Bronchial epithelial cell (primary cell): ENCODE measurements at regions not wholly inside any gene's neighbourhood (a gene's known extent, or its start where the extent isn't known, plus 50 kb on each side); places are given as distances from the start of the nearest gene placed in this dataset.

Experiments
- DNase-seq: peaks from one replicate; pipeline ENCODE4 v3.0.0-alpha.2; 2010; ENCODE audit warnings: low read depth
- FAIRE-seq: peaks from 2 replicates; lab custom pipeline; 2011; peaks lifted over from hg19 to GRCh38; lab: Jason Lieb, UNC
- H3K27me3 ChIP-seq: 2 replicates; pipeline ENCODE4 v1.5.1; 2011; ENCODE audit warnings: low read length; ENCODE audit not compliant: control insufficient read depth, insufficient read depth
- H3K36me3 ChIP-seq: 2 replicates; pipeline ENCODE4 v1.5.1; 2011; ENCODE audit warnings: low read length; ENCODE audit not compliant: control insufficient read depth, insufficient read depth
- H3K4me3 ChIP-seq: 2 replicates; pipeline ENCODE4 v1.5.1; 2011; ENCODE audit warnings: mild to moderate bottlenecking, low read depth, low read length, control low read depth
- CTCF ChIP-seq: IDR thresholded peaks from 2 replicates; pipeline ENCODE4 v1.5.1; 2011; ENCODE audit warnings: mild to moderate bottlenecking, moderate library complexity, low read length, control low read depth, inconsistent platforms; ENCODE audit not compliant: insufficient read depth, severe bottlenecking

GRCh38 chr9:115733318-115734110 is 420.1 kb upstream of the PAPPA start:
- FAIRE-seq (no peak), DNase-seq (no peak)
- no peaks in the 10 kb centered on the region for H3K27me3 ChIP-seq
- no peak overlapping the region for H3K4me3 ChIP-seq
- H3K36me3 ChIP-seq: no peaks in the 10 kb centered on the region
- no peak for TF ChIP-seq CTCF

- FAIRE-seq (no peak), DNase-seq (peak; percentile 44)
- no peaks in the 10 kb centered on the region for H3K36me3 ChIP-seq
- no peaks in the 10 kb centered on the region for H3K27me3 ChIP-seq
- no peak overlapping the region for H3K4me3 ChIP-seq
- no peak for TF ChIP-seq CTCF
These were observed 414.3 kb upstream of the PAPPA start for GRCh38 chr9:115739096-115739875.

- no peak for TF ChIP-seq CTCF
- H3K36me3 ChIP-seq: no peaks in the 10 kb centered on the region
- no peaks in the 10 kb centered on the region for H3K27me3 ChIP-seq
- no peak overlapping the region for H3K4me3 ChIP-seq
- peak; percentile 70 for DNase-seq
- FAIRE-seq: no peak
These were observed 412.6 kb upstream of the PAPPA start for GRCh38 chr9:115740986-115741385.

- peak; percentile 13 for FAIRE-seq
- Histone ChIP-seq H3K36me3 (no peaks in the 10 kb centered on the region), H3K27me3 (no peaks in the 10 kb centered on the region), H3K4me3 (no peak overlapping the region)
- DNase-seq: no peak
- no peak for TF ChIP-seq CTCF
These were observed 409.6 kb upstream of the PAPPA start for GRCh38 chr9:115743709-115744605.

- Histone ChIP-seq H3K4me3 (no peak overlapping the region), H3K27me3 (no peaks in the 10 kb centered on the region), H3K36me3 (no peaks in the 10 kb centered on the region)
- DNase-seq (no peak), FAIRE-seq (no peak)
- no peak for TF ChIP-seq CTCF
These were observed 407.1 kb upstream of the PAPPA start for GRCh38 chr9:115746496-115746895.
